HG02970 (cell line): ENCODE measurements at regions not wholly inside any gene's neighbourhood (a gene's known extent, or its start where the extent isn't known, plus 50 kb on each side); places are given as distances from the start of the nearest gene placed in this dataset.
"Not testable (repeated sequence)": the region's sequence is repeated elsewhere in the genome, so short reads cannot be mapped to it uniquely, and the experiment has no call there.

ENCODE experiments used
- ATAC-seq: cut with Tn5 transposase; IDR thresholded peaks from one replicate; pipeline ENCODE4 v1.9.1; 2021; ENCODE audit warnings: mild to moderate bottlenecking, moderate library complexity, moderate number of reproducible peaks; ENCODE audit not compliant: unreplicated experiment, low FRiP score

GRCh38 chr16:17992416-17992815 is 344.1 kb downstream of the NPIPA8 start:
- no peak for ATAC-seq

- ATAC-seq = no peak
Observed at GRCh38 chr16:17989255-17989654, 347.3 kb downstream of the NPIPA8 start.

GRCh38 chr16:17988839-17989238 is 347.7 kb downstream of the NPIPA8 start:
- ATAC-seq = no peak

GRCh38 chr16:17986991-17987390 is 349.5 kb downstream of the NPIPA8 start:
- no peak for ATAC-seq

GRCh38 chr16:17984810-17985209 is 351.7 kb downstream of the NPIPA8 start:
- ATAC-seq = no peak

- ATAC-seq = no peak
Observed at GRCh38 chr16:17983847-17984639, 352.5 kb downstream of the NPIPA8 start.

- ATAC-seq = no peak
Observed at GRCh38 chr16:17983114-17983513, 353.4 kb downstream of the NPIPA8 start.

GRCh38 chr16:17977260-17977659 is 359.3 kb downstream of the NPIPA8 start:
- ATAC-seq = no peak

- no peak for ATAC-seq
Observed at GRCh38 chr16:17972460-17972943, 364.0 kb downstream of the NPIPA8 start.

- ATAC-seq = no peak
Observed at GRCh38 chr16:17970816-17971331, 365.7 kb downstream of the NPIPA8 start.

GRCh38 chr16:17970157-17970765 is 366.3 kb downstream of the NPIPA8 start:
- no peak for ATAC-seq

- ATAC-seq = no peak
Observed at GRCh38 chr16:17965133-17965900, 371.2 kb downstream of the NPIPA8 start.

GRCh38 chr16:17964196-17964595 is 372.3 kb downstream of the NPIPA8 start:
- ATAC-seq = no peak

- ATAC-seq = no peak
Observed at GRCh38 chr16:17963185-17963836, 373.2 kb downstream of the NPIPA8 start.

- ATAC-seq = no peak
Observed at GRCh38 chr16:17962726-17963125, 373.8 kb downstream of the NPIPA8 start.

GRCh38 chr16:17961822-17962221 is 374.7 kb downstream of the NPIPA8 start:
- not testable (repeated sequence) for ATAC-seq

- no peak for ATAC-seq
Observed at GRCh38 chr16:17951378-17951777, 385.2 kb downstream of the NPIPA8 start.

GRCh38 chr16:17949982-17950250 is 386.6 kb downstream of the NPIPA8 start:
- ATAC-seq = no peak

- ATAC-seq = no peak
Observed at GRCh38 chr16:17949141-17949981, 387.2 kb downstream of the NPIPA8 start.

- ATAC-seq = no peak
Observed at GRCh38 chr16:17947637-17948036, 388.9 kb downstream of the NPIPA8 start.
